BLaER1 treated with 17β-estradiol and CSF1 and Interleukin-3, amounts not matched to agents 10 nM and 100 nM (cell line): ENCODE measurements at regions not wholly inside any gene's neighbourhood (a gene's known extent, or its start where the extent isn't known, plus 50 kb on each side); places are given as distances from the start of the nearest gene placed in this dataset.

Experiments
- H3K27ac ChIP-seq, 11 experiments: shearing (Covaris generic); formaldehyde crosslinking; 2 replicates each; pipeline ENCODE4 v1.8.1; 2022
- H3K27me3 ChIP-seq, 11 experiments: shearing (Covaris generic); formaldehyde crosslinking; 2 replicates each; pipeline ENCODE4 v1.8.1; 2022
- H3K36me3 ChIP-seq, 11 experiments: shearing (Covaris generic); formaldehyde crosslinking; 2 replicates each; pipeline ENCODE4 v1.8.1; 2022
- H3K4me1 ChIP-seq, 10 experiments: shearing (Covaris generic); formaldehyde crosslinking; 2 replicates each; pipeline ENCODE4 v1.8.1; 2022
- H3K4me2 ChIP-seq, 11 experiments: shearing (Covaris generic); formaldehyde crosslinking; 2 replicates each; pipeline ENCODE4 v1.8.1; 2022
- H3K4me3 ChIP-seq, 10 experiments: shearing (Covaris generic); formaldehyde crosslinking; 2 replicates each; pipeline ENCODE4 v1.8.1; 2022
- H3K9ac ChIP-seq, 11 experiments: shearing (Covaris generic); formaldehyde crosslinking; 2 replicates each; pipeline ENCODE4 v1.8.1; 2022
- H3K9me3 ChIP-seq, 11 experiments: shearing (Covaris generic); formaldehyde crosslinking; replicated peaks in 1 of 11; 2 replicates each; pipeline ENCODE4 v1.8.1; 2022
- H4K20me1 ChIP-seq, 11 experiments: shearing (Covaris generic); formaldehyde crosslinking; 2 replicates each; pipeline ENCODE4 v1.8.1; 2022
- Cebpa-rat ChIP-seq, 11 experiments: shearing (Covaris generic); IDR thresholded peaks; 2 replicates each; pipeline ENCODE4 v1.8.1; 2022

DNA sequence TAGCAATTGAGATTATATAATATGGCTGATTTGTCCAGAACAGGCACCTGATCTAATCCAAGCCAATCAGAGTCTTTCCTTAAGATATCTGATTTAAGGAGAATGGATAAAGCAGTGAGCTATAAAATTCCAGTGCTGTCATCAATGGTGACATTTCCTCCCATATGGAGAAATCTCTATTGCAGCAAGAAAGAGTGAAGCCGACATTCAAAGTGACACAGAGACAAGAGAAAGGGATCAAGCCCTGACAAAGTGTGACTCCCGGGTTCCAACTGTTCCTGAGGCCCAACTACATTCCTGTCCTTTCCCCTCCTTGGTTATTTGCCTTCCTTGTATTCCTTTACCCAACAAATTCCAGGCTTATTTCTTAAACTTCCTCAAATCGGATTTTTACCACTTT lies 430.0 kb upstream of the SOX5 start:
- H3K36me3 ChIP-seq, result no peaks in the 10 kb centered on the region
- H3K27me3 ChIP-seq, result no peaks in the 10 kb centered on the region
- no peak overlapping the region for H3K4me2 ChIP-seq
- H3K9ac ChIP-seq, result no peak overlapping the region
- peaks cover 0 to 25% (median 10%) of the 10 kb centered on the region in 11 experiments; a peak in 11 of 22 replicates for H3K9me3 ChIP-seq
- H3K27ac ChIP-seq, result no peak overlapping the region
- TF ChIP-seq Cebpa-rat (IDR thresholded peaks at IDR 0.05), result no peak
- no peaks in the 10 kb centered on the region for H3K4me1 ChIP-seq
- H3K4me3 ChIP-seq, result no peak overlapping the region
- H4K20me1 ChIP-seq, result no peaks in the 10 kb centered on the region

DNA sequence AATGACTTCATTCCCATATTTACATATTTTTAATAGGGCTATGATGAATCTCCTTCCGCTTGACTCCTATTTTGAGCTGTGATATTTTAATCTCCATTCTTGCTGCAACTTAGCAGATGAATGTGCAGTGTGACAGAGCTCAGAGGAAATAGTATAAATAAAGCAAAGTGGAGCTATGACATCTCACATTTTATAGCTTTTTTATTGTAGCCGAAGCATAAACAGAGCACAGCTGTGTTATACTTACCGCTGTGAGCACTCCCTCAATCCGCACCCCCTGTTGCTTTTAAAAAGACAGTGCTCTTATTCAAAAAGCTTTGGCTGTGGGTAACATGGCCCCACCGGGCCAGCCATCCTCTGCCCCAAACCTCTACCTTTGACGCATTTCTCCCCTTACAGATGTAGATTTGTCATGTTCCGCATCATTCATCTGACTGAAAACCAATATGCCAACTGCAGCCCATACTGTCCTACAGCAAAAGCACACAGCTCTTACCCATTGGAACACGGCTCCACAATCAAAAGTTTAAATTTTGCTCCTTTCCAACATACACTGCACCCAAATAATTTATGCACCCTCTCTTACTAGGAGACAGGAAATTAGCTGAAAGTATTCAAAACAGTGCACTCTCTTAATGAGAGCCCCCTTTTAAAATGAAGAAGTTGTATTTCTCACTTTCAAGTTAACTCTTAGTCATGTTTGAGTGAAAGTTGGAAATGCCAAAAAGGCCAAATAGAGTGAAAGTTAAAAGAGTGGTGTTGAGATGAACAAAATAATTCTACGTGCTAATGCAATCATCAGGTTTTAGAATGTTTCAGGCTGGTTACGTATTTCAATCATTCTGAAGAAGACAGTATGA lies 429.3 kb upstream of the SOX5 start:
- no peak for TF ChIP-seq Cebpa-rat (IDR thresholded peaks at IDR 0.05)
- no peaks in the 10 kb centered on the region for H3K36me3 ChIP-seq
- no peaks in the 10 kb centered on the region for H3K4me1 ChIP-seq
- no peak overlapping the region for H3K9ac ChIP-seq
- H3K27ac ChIP-seq, result no peak overlapping the region
- no peaks in the 10 kb centered on the region for H3K27me3 ChIP-seq
- H3K4me2 ChIP-seq, result no peak overlapping the region
- no peak overlapping the region for H3K4me3 ChIP-seq
- H3K9me3 ChIP-seq, result peaks cover 0 to 21% (median 7%) of the 10 kb centered on the region in 11 experiments; a peak in 11 of 22 replicates
- H4K20me1 ChIP-seq, result no peaks in the 10 kb centered on the region

DNA sequence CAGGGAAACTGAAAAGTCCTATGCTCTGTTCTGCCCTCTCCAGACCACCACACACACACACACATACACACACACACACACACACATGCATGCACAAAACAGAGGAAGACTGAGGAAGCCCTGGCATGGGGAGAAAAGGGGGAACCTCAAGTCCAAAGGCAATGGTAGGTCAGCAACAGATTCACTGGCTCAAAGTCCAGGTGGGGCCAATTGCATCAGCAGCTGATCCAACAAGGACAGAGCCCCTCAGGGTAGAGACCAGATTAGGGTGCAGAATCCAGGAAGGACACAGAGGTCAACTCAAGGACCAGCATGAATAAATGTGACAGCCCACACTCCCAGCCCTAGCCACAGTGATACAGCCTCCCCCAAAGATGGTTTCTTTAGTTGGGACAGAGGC lies 425.0 kb upstream of the SOX5 start:
- no peaks in the 10 kb centered on the region for H3K27me3 ChIP-seq
- no peak overlapping the region for H3K27ac ChIP-seq
- H3K9ac ChIP-seq, result no peak overlapping the region
- TF ChIP-seq Cebpa-rat (IDR thresholded peaks at IDR 0.05), result no peak
- no peaks in the 10 kb centered on the region for H3K36me3 ChIP-seq
- no peaks in the 10 kb centered on the region for H3K4me1 ChIP-seq
- H3K9me3 ChIP-seq, result peaks cover 0 to 4% (median 0%) of the 10 kb centered on the region in 11 experiments; a peak in 1 of 22 replicates
- no peaks in the 10 kb centered on the region for H4K20me1 ChIP-seq
- no peak overlapping the region for H3K4me2 ChIP-seq
- no peak overlapping the region for H3K4me3 ChIP-seq

DNA sequence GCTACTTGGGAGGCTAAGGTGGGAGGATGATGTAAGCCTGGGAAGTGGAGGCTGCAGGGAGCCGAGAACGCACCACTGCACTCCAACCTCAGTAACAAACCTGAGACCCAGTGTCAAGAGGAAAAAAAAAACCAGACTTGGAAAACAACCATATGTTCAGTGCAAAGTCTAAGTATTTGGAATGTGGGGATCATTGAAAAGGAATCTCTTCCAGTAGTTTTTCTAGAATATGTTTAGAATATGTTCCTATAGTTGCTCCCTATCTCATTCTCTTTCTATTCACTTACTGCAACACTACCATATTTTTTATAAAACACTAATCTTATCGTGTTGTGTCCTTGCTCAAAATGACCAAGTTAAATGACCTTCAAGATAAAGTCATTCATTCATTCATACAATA lies 423.5 kb upstream of the SOX5 start:
- Histone ChIP-seq H3K9me3 (peaks cover 0 to 4% (median 0%) of the 10 kb centered on the region in 11 experiments; a peak in 1 of 22 replicates), H3K27me3 (no peaks in the 10 kb centered on the region), H3K9ac (no peak overlapping the region), H3K4me2 (no peak overlapping the region), H3K27ac (no peak overlapping the region), H3K36me3 (no peaks in the 10 kb centered on the region), H3K4me1 (no peaks in the 10 kb centered on the region), H3K4me3 (no peak overlapping the region), H4K20me1 (no peaks in the 10 kb centered on the region)
- TF ChIP-seq Cebpa-rat (IDR thresholded peaks at IDR 0.05), result no peak

DNA sequence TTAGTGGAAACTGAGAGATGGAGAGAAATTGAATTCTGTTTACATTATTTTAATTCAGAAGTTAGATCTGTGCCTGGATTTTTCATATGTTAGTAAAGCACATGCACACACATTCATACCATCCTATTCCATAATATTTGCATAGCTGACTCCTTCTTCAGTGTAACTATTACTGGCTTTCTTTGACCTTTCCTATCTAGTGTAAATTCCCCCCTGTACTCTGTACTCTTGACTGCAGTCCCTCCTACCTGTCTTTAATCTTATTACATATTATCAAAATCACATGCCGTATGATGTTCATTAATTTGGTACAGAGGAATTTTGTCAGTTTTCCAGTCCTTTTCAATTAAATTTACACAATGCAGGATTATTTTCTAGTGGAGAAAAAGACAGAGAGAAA lies 417.0 kb upstream of the SOX5 start:
- no peaks in the 10 kb centered on the region for H3K4me1 ChIP-seq
- H3K36me3 ChIP-seq, result no peaks in the 10 kb centered on the region
- no peaks in the 10 kb centered on the region for H4K20me1 ChIP-seq
- H3K9me3 ChIP-seq, result 0 out of 22 replicates have a peak, but pooled peaks cover 0 to 4% (median 0%) of the 10 kb centered on the region in 11 experiments
- H3K4me3 ChIP-seq, result no peak overlapping the region
- H3K27me3 ChIP-seq, result no peaks in the 10 kb centered on the region
- no peak overlapping the region for H3K9ac ChIP-seq
- H3K27ac ChIP-seq, result no peak overlapping the region
- no peak for TF ChIP-seq Cebpa-rat (IDR thresholded peaks at IDR 0.05)
- H3K4me2 ChIP-seq, result no peak overlapping the region

DNA sequence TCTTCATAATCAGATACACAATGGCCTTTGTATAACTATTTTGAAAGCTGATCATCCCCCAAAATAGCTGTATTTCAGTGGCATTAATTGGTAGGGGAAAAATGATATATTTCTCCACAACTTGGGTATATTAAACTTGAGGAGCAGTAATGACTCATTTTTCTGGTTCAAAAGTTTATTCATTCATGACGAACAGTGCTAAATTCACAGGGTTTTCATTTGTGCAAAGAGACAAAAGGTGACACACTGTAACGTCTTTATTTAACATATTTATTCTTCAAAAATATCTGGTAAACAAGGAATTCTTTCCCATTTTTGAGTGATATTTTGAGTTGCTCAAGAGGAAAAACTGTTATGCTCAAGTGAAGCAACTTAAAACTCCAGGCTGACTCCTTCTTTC lies 415.5 kb upstream of the SOX5 start:
- H3K4me3 ChIP-seq, result no peak overlapping the region
- H3K36me3 ChIP-seq, result no peaks in the 10 kb centered on the region

DNA sequence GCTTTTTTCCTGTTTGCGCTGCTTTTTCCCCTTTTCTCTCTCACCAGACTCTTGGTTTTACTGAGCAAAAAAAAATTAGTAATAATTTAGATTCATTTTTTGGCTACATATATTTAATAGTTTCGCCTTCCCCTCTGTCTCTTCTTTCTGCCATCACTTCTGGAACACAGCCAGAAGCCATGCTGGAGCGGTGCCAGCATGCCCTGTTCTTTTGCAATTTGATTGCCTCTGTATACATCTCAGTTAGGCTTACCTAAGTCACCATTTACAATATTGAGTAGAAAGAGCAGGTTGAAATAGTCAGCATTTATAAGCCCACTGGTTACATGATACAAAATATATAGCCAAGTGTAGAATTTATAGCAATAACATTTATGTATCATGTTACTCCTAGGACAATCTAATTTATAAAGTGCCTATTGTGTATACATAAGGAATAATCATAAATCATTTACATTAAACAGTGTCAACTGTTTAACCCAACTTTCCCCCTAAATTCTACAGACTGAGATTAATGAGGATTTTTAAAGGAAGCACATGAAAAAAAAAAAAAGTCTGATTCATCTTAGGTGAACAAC lies 413.8 kb upstream of the SOX5 start:
- TF ChIP-seq Cebpa-rat (IDR thresholded peaks at IDR 0.05), result no peak
- no peak overlapping the region for H3K4me2 ChIP-seq
- no peaks in the 10 kb centered on the region for H3K36me3 ChIP-seq
- H3K27ac ChIP-seq, result no peak overlapping the region
- no peaks in the 10 kb centered on the region for H4K20me1 ChIP-seq
- no peak overlapping the region for H3K9ac ChIP-seq
- no peaks in the 10 kb centered on the region for H3K27me3 ChIP-seq
- no peaks in the 10 kb centered on the region for H3K4me1 ChIP-seq
- no peaks in the 10 kb centered on the region for H3K9me3 ChIP-seq
- H3K4me3 ChIP-seq, result no peak overlapping the region

More for the DNA sequence above, 415.5 kb upstream of the SOX5 start:
- Histone ChIP-seq H3K9me3 (no peaks in the 10 kb centered on the region), H3K27ac (no peak overlapping the region), H3K4me1 (no peaks in the 10 kb centered on the region), H3K27me3 (no peaks in the 10 kb centered on the region), H4K20me1 (no peaks in the 10 kb centered on the region), H3K4me2 (no peak overlapping the region), H3K9ac (no peak overlapping the region)
- TF ChIP-seq Cebpa-rat (IDR thresholded peaks at IDR 0.05), result no peak

DNA sequence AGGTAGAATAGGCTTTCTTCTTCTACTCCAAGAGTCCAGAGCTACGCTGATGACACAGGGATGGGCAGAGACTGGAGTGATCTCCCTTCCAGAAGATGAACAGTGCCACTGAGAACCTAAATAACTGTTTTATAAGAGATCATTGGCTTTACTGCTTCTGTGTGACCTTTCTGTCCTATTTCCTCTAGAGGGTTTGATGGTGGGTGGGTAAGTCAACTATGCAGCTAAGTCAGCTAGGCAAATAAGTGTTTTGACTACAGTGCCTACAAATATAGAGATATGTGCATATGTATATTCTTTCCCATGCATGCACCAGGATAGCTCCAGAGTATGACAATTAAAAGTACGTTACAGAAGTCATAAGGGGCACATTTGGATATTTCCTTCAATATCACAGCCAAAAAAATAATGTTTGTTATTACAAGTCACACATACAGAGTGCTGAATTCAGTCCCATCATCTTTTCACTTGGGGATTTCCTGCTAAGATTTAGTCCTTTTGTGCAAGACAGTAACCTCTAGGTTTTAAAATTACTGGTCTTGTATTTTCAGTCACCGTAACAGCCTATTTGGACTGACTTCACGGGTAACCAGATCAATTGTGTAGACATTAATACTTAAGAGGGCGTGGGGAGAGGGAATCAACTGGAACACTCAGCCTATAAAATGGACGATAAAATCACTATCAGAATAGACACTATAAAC lies 412.6 kb upstream of the SOX5 start:
- no peak overlapping the region for H3K4me2 ChIP-seq
- no peak overlapping the region for H3K27ac ChIP-seq
- no peaks in the 10 kb centered on the region for H3K9me3 ChIP-seq
- H3K27me3 ChIP-seq, result no peaks in the 10 kb centered on the region
- no peak overlapping the region for H3K4me3 ChIP-seq
- H3K4me1 ChIP-seq, result no peaks in the 10 kb centered on the region
- no peak for TF ChIP-seq Cebpa-rat (IDR thresholded peaks at IDR 0.05)
- no peaks in the 10 kb centered on the region for H4K20me1 ChIP-seq
- H3K36me3 ChIP-seq, result no peaks in the 10 kb centered on the region
- H3K9ac ChIP-seq, result no peak overlapping the region

DNA sequence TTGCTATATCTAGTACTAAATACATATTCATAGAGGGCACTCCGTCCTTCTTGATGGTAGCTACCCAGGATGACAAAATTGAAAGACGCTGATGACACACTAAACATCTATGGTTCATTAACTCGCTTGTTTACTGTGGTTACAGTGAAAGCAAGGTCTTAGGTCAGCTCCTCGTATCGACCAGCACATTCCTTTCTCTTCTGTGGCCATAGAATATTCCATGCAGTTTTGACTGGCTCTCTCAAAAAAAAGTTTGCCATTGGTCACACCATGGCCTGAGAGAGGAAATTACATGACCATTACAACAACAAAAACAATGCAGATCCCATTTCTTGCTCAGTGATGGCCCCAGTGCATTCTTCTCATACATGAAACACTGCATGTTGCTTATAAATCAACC lies 411.4 kb upstream of the SOX5 start:
- H4K20me1 ChIP-seq, result no peaks in the 10 kb centered on the region
- no peaks in the 10 kb centered on the region for H3K4me1 ChIP-seq
- H3K9me3 ChIP-seq, result no peaks in the 10 kb centered on the region
- H3K27ac ChIP-seq, result no peak overlapping the region
- H3K4me3 ChIP-seq, result no peak overlapping the region
- TF ChIP-seq Cebpa-rat (IDR thresholded peaks at IDR 0.05), result no peak
- no peaks in the 10 kb centered on the region for H3K27me3 ChIP-seq
- no peaks in the 10 kb centered on the region for H3K36me3 ChIP-seq
- no peak overlapping the region for H3K9ac ChIP-seq
- H3K4me2 ChIP-seq, result no peak overlapping the region
